Astrocyte (in vitro differentiated cells and primary cell): ENCODE measurements at regions not wholly inside any gene's neighbourhood (a gene's known extent, or its start where the extent isn't known, plus 50 kb on each side); places are given as distances from the start of the nearest gene placed in this dataset.

Experiments
- DNase-seq: peaks from one replicate; pipeline ENCODE4 v3.0.0-alpha.2; 2010; ENCODE audit warnings: low read depth
- FAIRE-seq: peaks from 2 replicates; lab custom pipeline; 2011; peaks lifted over from hg19 to GRCh38; lab: Jason Lieb, UNC
- H2AFZ ChIP-seq: 2 replicates; pipeline ENCODE4 v1.6.0; 2012; ENCODE audit warnings: low read depth, low read length, inconsistent platforms
- H3K27ac ChIP-seq: 2 replicates; pipeline ENCODE4 v1.5.1; 2011; ENCODE audit warnings: low read depth, low read length, inconsistent platforms
- H3K27me3 ChIP-seq: 2 replicates; pipeline ENCODE4 v1.6.0; 2011; ENCODE audit warnings: low read length, inconsistent platforms; ENCODE audit not compliant: insufficient read depth
- H3K36me3 ChIP-seq: 2 replicates; pipeline ENCODE4 v1.5.1; 2011; ENCODE audit warnings: low read length, inconsistent platforms; ENCODE audit not compliant: insufficient read depth
- H3K4me1 ChIP-seq: 2 replicates; pipeline ENCODE4 v1.5.1; 2011; ENCODE audit warnings: low read length, inconsistent platforms; ENCODE audit not compliant: insufficient read depth
- H3K4me2 ChIP-seq: 2 replicates; pipeline ENCODE4 v1.6.0; 2012; ENCODE audit warnings: low read length, inconsistent platforms
- H3K4me3 ChIP-seq: 2 replicates; pipeline ENCODE4 v1.5.1; 2011; ENCODE audit warnings: low read depth, mild to moderate bottlenecking, low read length, inconsistent platforms; ENCODE audit not compliant: insufficient read depth
- H3K79me2 ChIP-seq: 2 replicates; pipeline ENCODE4 v1.6.0; 2012; ENCODE audit warnings: mild to moderate bottlenecking, low read length, inconsistent platforms; ENCODE audit not compliant: insufficient read depth
- H3K9ac ChIP-seq: 2 replicates; pipeline ENCODE4 v1.6.0; 2012; ENCODE audit warnings: mild to moderate bottlenecking, low read length, inconsistent platforms
- H3K9me3 ChIP-seq: 2 replicates; pipeline ENCODE4 v1.5.1; 2012; ENCODE audit warnings: low read depth, mild to moderate bottlenecking, low read length, inconsistent platforms; ENCODE audit not compliant: insufficient read depth
- H4K20me1 ChIP-seq: 2 replicates; pipeline ENCODE4 v1.6.0; 2012; ENCODE audit warnings: low read length, inconsistent platforms; ENCODE audit not compliant: insufficient read depth
- H3K27ac Mint-ChIP-seq: one replicate; pipeline ENCODE4 v1.8.0; 2021; ENCODE audit warnings: mild to moderate bottlenecking, mixed read lengths; ENCODE audit not compliant: unreplicated experiment
- H3K27me3 Mint-ChIP-seq: one replicate; pipeline ENCODE4 v1.8.0; 2021; ENCODE audit warnings: low read depth, mixed read lengths; ENCODE audit not compliant: unreplicated experiment
- H3K36me3 Mint-ChIP-seq: one replicate; pipeline ENCODE4 v1.8.0; 2021; ENCODE audit warnings: low read depth, mixed read lengths; ENCODE audit not compliant: unreplicated experiment
- H3K4me1 Mint-ChIP-seq: one replicate; pipeline ENCODE4 v1.8.0; 2021; ENCODE audit warnings: low read depth, mixed read lengths; ENCODE audit not compliant: unreplicated experiment
- H3K4me3 Mint-ChIP-seq: one replicate; pipeline ENCODE4 v1.8.0; 2021; ENCODE audit warnings: mild to moderate bottlenecking, moderate library complexity, mixed read lengths; ENCODE audit not compliant: unreplicated experiment
- H3K9me3 Mint-ChIP-seq: one replicate; pipeline ENCODE4 v1.8.0; 2021; ENCODE audit warnings: mild to moderate bottlenecking, mixed read lengths; ENCODE audit not compliant: unreplicated experiment
- CTCF ChIP-seq: IDR thresholded peaks from 2 replicates; pipeline ENCODE4 v1.5.1; 2011; ENCODE audit warnings: low read depth, mild to moderate bottlenecking, inconsistent platforms, low read length, moderate library complexity; ENCODE audit not compliant: insufficient read depth
- EZH2 ChIP-seq: IDR thresholded peaks from 2 replicates; pipeline ENCODE4 v1.6.1; 2012; ENCODE audit warnings: mild to moderate bottlenecking, low read length, inconsistent platforms; ENCODE audit not compliant: insufficient read depth

DNA sequence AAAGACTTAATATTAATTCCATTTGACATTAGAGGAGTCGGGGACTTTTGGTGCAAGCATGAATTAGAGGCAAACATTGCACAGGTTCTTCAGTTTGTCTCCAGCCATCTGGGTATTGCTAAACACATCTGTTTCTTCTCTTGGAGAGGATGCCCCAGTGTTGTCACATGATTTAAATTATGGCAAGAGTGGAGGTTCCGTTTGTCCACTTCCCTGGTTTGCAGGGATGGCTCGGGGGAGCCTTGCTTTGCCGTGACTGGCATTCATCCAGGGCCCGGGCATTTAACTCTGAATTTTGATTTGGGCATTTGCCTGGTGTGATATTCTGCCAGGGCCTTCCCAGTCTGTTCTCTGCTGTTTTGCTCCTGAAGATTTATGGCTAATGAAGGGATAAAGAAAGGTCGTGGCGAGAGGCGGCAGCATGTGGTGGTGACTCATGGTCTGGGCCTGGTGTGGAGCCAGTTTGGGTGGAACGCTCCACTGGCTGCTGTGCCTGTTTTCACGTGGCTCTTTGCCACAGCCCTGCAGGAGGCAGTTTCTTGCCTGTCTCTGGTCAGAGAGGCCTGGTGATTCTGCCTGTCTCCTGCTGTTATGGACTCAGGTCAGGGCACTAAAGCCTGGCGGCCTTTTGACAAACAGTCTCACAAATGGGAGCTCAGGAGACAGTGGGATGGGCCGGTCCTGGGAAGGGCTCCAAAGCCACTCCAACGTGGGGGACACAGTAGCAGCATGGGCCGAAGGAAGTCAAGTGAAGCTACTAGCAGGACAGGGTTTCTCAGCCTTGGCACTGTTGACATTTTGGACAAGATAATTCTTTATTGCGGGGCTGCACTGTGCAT, 99.4 kb upstream of the PGRMC2 start:
- H3K9me3 Mint-ChIP-seq, result no peaks in the 10 kb centered on the region
- H3K9me3 ChIP-seq, result no peaks in the 10 kb centered on the region
- peak overlapping the region; percentile 96 for H3K27ac Mint-ChIP-seq
- H3K4me2 ChIP-seq, result peak overlapping the region; percentile 73
- H3K27me3 Mint-ChIP-seq, result no peaks in the 10 kb centered on the region
- H3K36me3 Mint-ChIP-seq, result peaks cover 1% of the 10 kb centered on the region
- peak overlapping the region; percentile 57 for H2AFZ ChIP-seq
- H3K9ac ChIP-seq, result peak overlapping the region; percentile 63
- H3K4me1 ChIP-seq, result peaks cover 43% of the 10 kb centered on the region
- peak; percentile 98 for DNase-seq
- TF ChIP-seq EZH2 (no peak), CTCF (no peak)
- H3K4me3 ChIP-seq, result no peak overlapping the region
- H3K4me3 Mint-ChIP-seq, result no peak overlapping the region
- peak overlapping the region; percentile 82 for H3K27ac ChIP-seq
- H3K36me3 ChIP-seq, result no peaks in the 10 kb centered on the region
- peaks cover 72% of the 10 kb centered on the region for H3K4me1 Mint-ChIP-seq
- peak; percentile 94 for FAIRE-seq
- no peaks in the 10 kb centered on the region for H3K27me3 ChIP-seq
- no peaks in the 10 kb centered on the region for H4K20me1 ChIP-seq
- no peaks in the 10 kb centered on the region for H3K79me2 ChIP-seq

DNA sequence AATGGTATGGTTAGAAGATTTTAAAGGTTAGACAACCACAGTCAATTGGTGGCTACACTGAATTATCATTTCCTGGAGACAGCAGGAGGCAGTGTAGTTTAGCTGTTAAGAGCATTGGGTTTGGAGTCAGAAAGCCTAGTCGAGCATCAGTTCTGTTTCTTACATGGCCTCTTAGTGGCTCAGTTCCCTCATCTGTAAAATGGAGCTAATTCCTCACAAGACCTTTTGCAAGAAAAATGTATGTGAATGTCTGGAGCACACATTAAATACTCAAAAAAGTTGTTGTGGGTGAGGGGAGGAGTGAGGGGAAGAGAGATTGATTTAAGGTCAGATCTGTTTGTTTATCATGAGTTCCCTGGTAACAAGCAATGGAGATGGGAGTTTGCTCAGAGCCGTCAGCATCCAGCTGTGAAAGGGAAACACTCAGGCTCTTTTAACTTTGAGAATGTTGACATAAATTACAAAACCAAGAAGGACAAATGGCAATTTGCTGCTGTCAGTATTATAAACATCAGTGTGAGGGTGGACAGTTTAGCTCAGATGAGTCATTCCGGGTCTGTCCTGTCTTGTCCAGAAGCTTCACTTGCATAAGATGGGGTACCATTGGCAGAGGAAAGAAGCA, 98.2 kb upstream of the PGRMC2 start:
- Histone ChIP-seq H3K4me3 (no peak overlapping the region), H3K9me3 (no peaks in the 10 kb centered on the region), H3K4me2 (peak overlapping the region; percentile 73), H4K20me1 (no peaks in the 10 kb centered on the region), H3K36me3 (no peaks in the 10 kb centered on the region), H3K9ac (peak overlapping the region; percentile 63), H3K79me2 (no peaks in the 10 kb centered on the region), H2AFZ (no peak overlapping the region), H3K27ac (peak overlapping the region; percentile 82), H3K27me3 (no peaks in the 10 kb centered on the region), H3K4me1 (peaks cover 43% of the 10 kb centered on the region)
- Mint-ChIP-seq H3K4me3 (peak overlapping the region; percentile 10), H3K9me3 (no peaks in the 10 kb centered on the region), H3K36me3 (no peaks in the 10 kb centered on the region), H3K27ac (peak overlapping the region; percentile 96), H3K4me1 (peaks cover 77% of the 10 kb centered on the region), H3K27me3 (no peaks in the 10 kb centered on the region)
- TF ChIP-seq CTCF, result no peak
- TF ChIP-seq EZH2, result no peak
- FAIRE-seq, result peak; percentile 13
- peak; percentile 57 for DNase-seq
